Panc1 (cell line): ENCODE measurements at regions not wholly inside any gene's neighbourhood (a gene's known extent, or its start where the extent isn't known, plus 50 kb on each side); places are given as distances from the start of the nearest gene placed in this dataset.

Experiments
- CTCF ChIP-seq: fragments of 450-650 bp; IDR thresholded peaks from 2 replicates; pipeline ENCODE4 v1.5.1; 2017; ENCODE audit warnings: mild to moderate bottlenecking
- POLR2AphosphoS5 ChIP-seq: IDR thresholded peaks from 2 replicates; pipeline ENCODE4 v1.6.1; 2012; ENCODE audit warnings: mild to moderate bottlenecking, low read depth, low read length, moderate library complexity
- REST ChIP-seq, 2 experiments: IDR thresholded peaks; 2 replicates each; pipeline ENCODE4 v1.6.1; 2011 to 2012; ENCODE audit warnings: low read depth in 2 of 2, control low read depth in 1 of 2, low read length in 1 of 2, mild to moderate bottlenecking in 1 of 2, moderate library complexity in 1 of 2; ENCODE audit not compliant: insufficient read depth in 1 of 2
- SIN3A ChIP-seq: IDR thresholded peaks from 2 replicates; pipeline ENCODE4 v1.6.1; 2012; ENCODE audit warnings: low read depth, mild to moderate bottlenecking, low read length, moderate library complexity, borderline replicate concordance; ENCODE audit not compliant: insufficient read depth

- no peak for TF ChIP-seq CTCF
- TF ChIP-seq POLR2AphosphoS5 = no peak
- TF ChIP-seq REST (IDR thresholded peaks at IDR 0.05; ENCODE audit: insufficient read depth in 1 of 2, low read depth in 2 of 2, low read length in 1 of 2) = no peak
- no peak for TF ChIP-seq SIN3A
Measured at GRCh38 chr4:11009281-11009680, 324.7 kb upstream of the CLNK start.
